HEK293 (cell line): ENCODE measurements at regions not wholly inside any gene's neighbourhood (a gene's known extent, or its start where the extent isn't known, plus 50 kb on each side); places are given as distances from the start of the nearest gene placed in this dataset.

Experiments used
- CTCF ChIP-seq: fragments of 450-650 bp; formaldehyde crosslinking; IDR thresholded peaks from 2 replicates; pipeline ENCODE4 v1.5.1; 2016; ENCODE audit warnings: missing biosample characterization, missing genetic modification characterization
- SP7 ChIP-seq: fragments of 450-650 bp; formaldehyde crosslinking; IDR thresholded peaks from 2 replicates; pipeline ENCODE4 v1.5.1; 2016; ENCODE audit warnings: missing biosample characterization, missing genetic modification characterization
- ZNF214 ChIP-seq: fragments of 450-650 bp; formaldehyde crosslinking; IDR thresholded peaks from 2 replicates; pipeline ENCODE4 v1.5.1; 2017; ENCODE audit warnings: missing biosample characterization, mild to moderate bottlenecking, missing genetic modification characterization, borderline replicate concordance

DNA sequence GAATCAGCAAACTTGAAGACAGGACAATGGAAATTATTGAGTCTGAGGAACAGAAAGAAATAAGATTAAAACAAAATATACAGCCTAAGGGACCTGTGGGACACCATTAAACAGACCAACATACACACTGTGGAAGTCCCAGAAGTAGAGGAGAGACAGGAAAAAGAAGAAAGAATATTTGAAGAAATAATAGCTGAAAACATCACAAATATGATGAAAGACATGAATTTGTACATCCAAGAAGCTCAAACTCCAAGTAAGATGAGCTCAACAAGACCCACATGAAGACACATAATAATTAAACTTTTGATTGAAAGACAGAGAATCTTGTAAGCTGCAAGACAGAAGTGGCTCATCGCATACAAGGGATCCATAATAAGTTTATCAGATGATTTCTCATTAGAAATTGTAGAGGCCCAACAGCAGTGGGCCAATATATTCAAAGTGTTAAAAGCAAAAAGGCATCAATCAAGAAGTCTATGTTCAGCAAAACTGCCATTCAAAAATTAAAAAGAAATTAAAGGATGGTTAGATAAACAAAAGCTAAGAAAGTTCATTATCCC lies 311.3 kb upstream of the ADGRL2 start:
- no peak for TF ChIP-seq SP7 (tag by site-specific recombination)
- no peak for TF ChIP-seq CTCF (tag by site-specific recombination)
- TF ChIP-seq ZNF214 (tag by site-specific recombination) = no peak
